ENCODE measurements at regions not wholly inside any gene's neighbourhood (a gene's known extent, or its start where the extent isn't known, plus 50 kb on each side); places are given as distances from the start of the nearest gene placed in this dataset.

DNA sequence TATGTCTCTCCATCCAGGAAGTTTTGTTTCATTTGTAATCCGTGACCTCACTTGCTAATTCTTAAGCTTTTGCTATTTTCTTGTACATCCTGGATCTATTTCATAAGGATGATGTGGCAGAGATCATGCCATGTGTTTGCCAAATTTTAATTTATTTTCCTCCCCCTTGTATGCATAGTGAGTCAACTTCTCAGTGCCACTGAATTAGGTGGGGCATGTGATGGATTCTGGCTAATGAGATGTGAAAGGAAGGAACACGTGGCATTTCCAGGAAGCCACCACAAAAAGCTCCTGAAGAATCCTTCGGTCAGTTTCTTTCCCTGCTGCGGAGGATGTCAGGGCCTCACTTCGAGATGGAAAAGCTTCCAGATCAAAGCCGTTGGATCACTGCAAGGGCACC, 86.2 kb upstream of the PRL start:
- no peak for TF ChIP-seq POLR2A (IDR thresholded peaks at IDR 0.05)
- TF ChIP-seq, protein P1, sequence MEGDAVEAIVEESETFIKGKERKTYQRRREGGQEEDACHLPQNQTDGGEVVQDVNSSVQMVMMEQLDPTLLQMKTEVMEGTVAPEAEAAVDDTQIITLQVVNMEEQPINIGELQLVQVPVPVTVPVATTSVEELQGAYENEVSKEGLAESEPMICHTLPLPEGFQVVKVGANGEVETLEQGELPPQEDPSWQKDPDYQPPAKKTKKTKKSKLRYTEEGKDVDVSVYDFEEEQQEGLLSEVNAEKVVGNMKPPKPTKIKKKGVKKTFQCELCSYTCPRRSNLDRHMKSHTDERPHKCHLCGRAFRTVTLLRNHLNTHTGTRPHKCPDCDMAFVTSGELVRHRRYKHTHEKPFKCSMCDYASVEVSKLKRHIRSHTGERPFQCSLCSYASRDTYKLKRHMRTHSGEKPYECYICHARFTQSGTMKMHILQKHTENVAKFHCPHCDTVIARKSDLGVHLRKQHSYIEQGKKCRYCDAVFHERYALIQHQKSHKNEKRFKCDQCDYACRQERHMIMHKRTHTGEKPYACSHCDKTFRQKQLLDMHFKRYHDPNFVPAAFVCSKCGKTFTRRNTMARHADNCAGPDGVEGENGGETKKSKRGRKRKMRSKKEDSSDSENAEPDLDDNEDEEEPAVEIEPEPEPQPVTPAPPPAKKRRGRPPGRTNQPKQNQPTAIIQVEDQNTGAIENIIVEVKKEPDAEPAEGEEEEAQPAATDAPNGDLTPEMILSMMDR (IDR thresholded peaks at IDR 0.05): no peak
- Histone ChIP-seq H3K4me1 (no peaks in the 10 kb centered on the region), H3K36me3 (no peaks in the 10 kb centered on the region), H3K4me3 (no peak overlapping the region), H3K27me3 (no peaks in the 10 kb centered on the region), H3K27ac (no peak overlapping the region), H3K9me3 (no peaks in the 10 kb centered on the region)
- intact Hi-C loops (cut with DNase I): no loop called here
- DNase-seq (no peak), ATAC-seq (no peak)
- 74% methylated on average over 5 of the region's 6 CpGs for WGBS (ENCODE audit: insufficient coverage, low coverage, low lambda C conversion rate, missing lambda C conversion rate)

DNA sequence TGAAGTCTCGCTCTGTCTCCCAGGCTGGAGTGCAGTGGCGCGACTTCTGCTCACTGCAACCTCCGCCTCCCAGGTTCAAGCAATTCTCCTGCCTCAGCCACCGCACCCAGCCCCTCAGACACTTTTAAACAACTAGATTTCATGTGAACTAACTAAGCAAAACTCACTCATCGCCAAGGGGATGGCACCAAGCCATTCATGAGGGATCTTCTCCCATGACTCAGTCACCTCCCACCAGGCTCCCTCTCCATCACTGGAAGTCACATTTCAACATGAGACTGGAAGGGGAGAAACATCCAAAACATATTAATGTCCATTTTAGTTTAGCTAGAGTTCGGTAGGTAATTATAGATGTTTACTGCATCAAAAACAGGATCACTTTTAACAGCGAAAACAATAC, 95.9 kb upstream of the PRL start:
- Histone ChIP-seq H3K36me3 (no peaks in the 10 kb centered on the region), H3K4me1 (no peaks in the 10 kb centered on the region), H3K27ac (no peak overlapping the region), H3K9me3 (no peaks in the 10 kb centered on the region), H3K4me3 (no peak overlapping the region), H3K27me3 (no peaks in the 10 kb centered on the region)
- no peak for DNase-seq
- no peak for ATAC-seq
- TF ChIP-seq, protein P1 (IDR thresholded peaks at IDR 0.05): no peak
- TF ChIP-seq POLR2A (IDR thresholded peaks at IDR 0.05): no peak
- WGBS (ENCODE audit: insufficient coverage, low coverage, low lambda C conversion rate, missing lambda C conversion rate): 80% methylated on average over 8 of the region's 8 CpGs
- intact Hi-C loops (cut with DNase I): no loop called here

- intact Hi-C loops (cut with DNase I): no loop called here
- Histone ChIP-seq H3K27me3 (no peaks in the 10 kb centered on the region), H3K36me3 (no peaks in the 10 kb centered on the region), H3K4me3 (no peak overlapping the region), H3K4me1 (no peaks in the 10 kb centered on the region), H3K27ac (no peak overlapping the region), H3K9me3 (no peaks in the 10 kb centered on the region)
- WGBS (ENCODE audit: insufficient coverage, low coverage, low lambda C conversion rate, missing lambda C conversion rate): 37% methylated on average over 2 of the region's 2 CpGs
- DNase-seq (no peak), ATAC-seq (no peak)
- TF ChIP-seq, protein P1 (IDR thresholded peaks at IDR 0.05): no peak
- TF ChIP-seq POLR2A (IDR thresholded peaks at IDR 0.05): no peak
These were observed 97.9 kb upstream of the PRL start for GRCh38 chr6:22394691-22395090.

DNA sequence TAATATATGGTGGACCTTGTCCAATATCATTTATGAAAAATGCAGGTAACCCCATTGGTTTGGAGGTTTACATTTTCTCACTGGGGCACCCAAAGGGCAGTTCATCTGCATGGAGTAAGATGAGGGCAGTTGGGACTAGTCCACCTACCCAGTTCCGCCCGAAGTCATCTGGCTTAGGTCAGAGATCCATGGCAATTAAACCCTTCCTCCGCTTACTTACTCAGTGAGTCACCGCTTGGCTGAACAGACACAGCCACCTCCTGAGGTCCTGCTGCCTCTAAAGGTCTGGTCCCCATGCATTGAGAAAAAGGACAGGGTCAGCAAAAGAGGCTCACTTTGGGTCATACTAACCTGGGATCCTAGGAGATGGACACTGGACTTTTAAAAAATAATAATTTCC, 102.9 kb upstream of the PRL start:
- 89% methylated on average over 3 of the region's 4 CpGs for WGBS (ENCODE audit: insufficient coverage, low coverage, low lambda C conversion rate, missing lambda C conversion rate)
- DNase-seq: no peak

More for the DNA sequence above, 102.9 kb upstream of the PRL start:
- no peak overlapping the region for H3K27ac ChIP-seq
- H3K9me3 ChIP-seq: no peaks in the 10 kb centered on the region
- intact Hi-C loops (cut with DNase I): no loop called here
- no peak overlapping the region for H3K4me3 ChIP-seq
- no peaks in the 10 kb centered on the region for H3K4me1 ChIP-seq
- H3K27me3 ChIP-seq: no peaks in the 10 kb centered on the region
- no peak for TF ChIP-seq POLR2A (IDR thresholded peaks at IDR 0.05)
- TF ChIP-seq, protein P1 (IDR thresholded peaks at IDR 0.05): no peak
- H3K36me3 ChIP-seq: no peaks in the 10 kb centered on the region
- ATAC-seq: no peak

All from right lobe of liver (tissue), 6 donors.